Astrocyte (in vitro differentiated cells and primary cell): ENCODE measurements at regions not wholly inside any gene's neighbourhood (a gene's known extent, or its start where the extent isn't known, plus 50 kb on each side); places are given as distances from the start of the nearest gene placed in this dataset.

Experiments used
- CTCF ChIP-seq: IDR thresholded peaks from 2 replicates; pipeline ENCODE4 v1.5.1; 2011; ENCODE audit warnings: low read depth, mild to moderate bottlenecking, inconsistent platforms, low read length, moderate library complexity; ENCODE audit not compliant: insufficient read depth
- EZH2 ChIP-seq: IDR thresholded peaks from 2 replicates; pipeline ENCODE4 v1.6.1; 2012; ENCODE audit warnings: mild to moderate bottlenecking, low read length, inconsistent platforms; ENCODE audit not compliant: insufficient read depth

- no peak for TF ChIP-seq EZH2
- no peak for TF ChIP-seq CTCF
Observed at GRCh38 chr9:87097238-87097637, 149.9 kb upstream of the GAS1 start.
